Esophagus squamous epithelium (tissue), 4 donors: ENCODE measurements at regions not wholly inside any gene's neighbourhood (a gene's known extent, or its start where the extent isn't known, plus 50 kb on each side); places are given as distances from the start of the nearest gene placed in this dataset.

Experiments used
- POLR2A ChIP-seq, 4 donors: fragments of 450-650 bp; IDR thresholded peaks; one replicate each; pipeline ENCODE4 v1.6.1; 2017; ENCODE audit warnings: antibody characterized with exemption in 4 of 4, mild to moderate bottlenecking in 4 of 4, moderate library complexity in 3 of 4
- TF ChIP-seq, protein P1 (sequence below), 6 experiments: fragments of 450-650 bp in 4 of 6; fragments of 200-600 bp in 2 of 6; sonication (generic) in 2 of 6; IDR thresholded peaks; one replicate each; pipeline ENCODE4 v1.5.1; 2016 to 2019; ENCODE audit warnings: antibody characterized with exemption in 6 of 6, mild to moderate bottlenecking in 4 of 6, moderate library complexity in 4 of 6

GRCh38 chr7:101707587-101707986 is 78.5 kb upstream of the MYL10 start:
- TF ChIP-seq, protein P1, sequence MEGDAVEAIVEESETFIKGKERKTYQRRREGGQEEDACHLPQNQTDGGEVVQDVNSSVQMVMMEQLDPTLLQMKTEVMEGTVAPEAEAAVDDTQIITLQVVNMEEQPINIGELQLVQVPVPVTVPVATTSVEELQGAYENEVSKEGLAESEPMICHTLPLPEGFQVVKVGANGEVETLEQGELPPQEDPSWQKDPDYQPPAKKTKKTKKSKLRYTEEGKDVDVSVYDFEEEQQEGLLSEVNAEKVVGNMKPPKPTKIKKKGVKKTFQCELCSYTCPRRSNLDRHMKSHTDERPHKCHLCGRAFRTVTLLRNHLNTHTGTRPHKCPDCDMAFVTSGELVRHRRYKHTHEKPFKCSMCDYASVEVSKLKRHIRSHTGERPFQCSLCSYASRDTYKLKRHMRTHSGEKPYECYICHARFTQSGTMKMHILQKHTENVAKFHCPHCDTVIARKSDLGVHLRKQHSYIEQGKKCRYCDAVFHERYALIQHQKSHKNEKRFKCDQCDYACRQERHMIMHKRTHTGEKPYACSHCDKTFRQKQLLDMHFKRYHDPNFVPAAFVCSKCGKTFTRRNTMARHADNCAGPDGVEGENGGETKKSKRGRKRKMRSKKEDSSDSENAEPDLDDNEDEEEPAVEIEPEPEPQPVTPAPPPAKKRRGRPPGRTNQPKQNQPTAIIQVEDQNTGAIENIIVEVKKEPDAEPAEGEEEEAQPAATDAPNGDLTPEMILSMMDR (IDR thresholded peaks at IDR 0.05) = no peak
- no peak for TF ChIP-seq POLR2A (IDR thresholded peaks at IDR 0.05)
